Epithelial cell of proximal tubule (primary cell): ENCODE measurements at regions not wholly inside any gene's neighbourhood (a gene's known extent, or its start where the extent isn't known, plus 50 kb on each side); places are given as distances from the start of the nearest gene placed in this dataset.

Experiments used
- DNase-seq: peaks from one replicate; pipeline ENCODE4 v3.0.0-alpha.2; 2011; ENCODE audit warnings: low read depth
- H3K4me3 ChIP-seq: 2 replicates; pipeline ENCODE4 v1.5.1; 2011; ENCODE audit warnings: low read depth, mild to moderate bottlenecking, low read length
- CTCF ChIP-seq: conservative IDR thresholded peaks from 2 replicates; pipeline ENCODE4 v1.5.1; 2012; ENCODE audit warnings: low read depth, mild to moderate bottlenecking, low read length

- no peak for TF ChIP-seq CTCF
- DNase-seq: no peak
- no peak overlapping the region for H3K4me3 ChIP-seq
Observed at GRCh38 chr7:41448104-41448503, 254.8 kb downstream of the INHBA start.

- no peak for DNase-seq
- TF ChIP-seq CTCF: no peak
- H3K4me3 ChIP-seq: no peak overlapping the region
Observed at GRCh38 chr7:41447450-41448042, 255.3 kb downstream of the INHBA start.

- H3K4me3 ChIP-seq: no peak overlapping the region
- TF ChIP-seq CTCF: no peak
- no peak for DNase-seq
Observed at GRCh38 chr7:41446606-41447449, 256.1 kb downstream of the INHBA start.

GRCh38 chr7:41445946-41446345, 256.9 kb downstream of the INHBA start:
- DNase-seq: no peak
- TF ChIP-seq CTCF: no peak
- no peak overlapping the region for H3K4me3 ChIP-seq

GRCh38 chr7:41445432-41445831, 257.5 kb downstream of the INHBA start:
- H3K4me3 ChIP-seq: no peak overlapping the region
- DNase-seq: no peak
- no peak for TF ChIP-seq CTCF

- DNase-seq: no peak
- no peak overlapping the region for H3K4me3 ChIP-seq
- no peak for TF ChIP-seq CTCF
Observed at GRCh38 chr7:41439515-41439879, 263.4 kb downstream of the INHBA start.
